ENCODE measurements at regions not wholly inside any gene's neighbourhood (a gene's known extent, or its start where the extent isn't known, plus 50 kb on each side); places are given as distances from the start of the nearest gene placed in this dataset.

DNA sequence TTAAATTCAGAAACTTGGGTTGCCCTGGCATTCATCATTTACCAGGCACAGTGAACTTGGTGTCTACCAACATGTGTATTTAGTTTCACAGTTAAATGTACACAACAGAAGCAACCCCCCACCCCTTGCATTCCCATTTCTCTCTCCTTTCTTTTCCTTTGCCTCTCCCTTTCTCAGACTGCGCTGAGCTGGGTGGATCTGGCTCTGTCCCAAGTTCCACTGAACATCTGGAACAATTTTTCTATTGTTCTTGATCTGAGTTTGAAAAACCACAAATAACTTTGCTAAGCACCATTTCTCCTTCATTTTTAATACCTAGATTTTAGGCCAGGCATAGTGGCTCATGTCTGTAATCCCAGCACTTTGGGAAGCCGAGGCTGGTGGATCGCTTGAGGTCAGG lies 242.2 kb downstream of the ABHD5 start:
- Histone ChIP-seq H3K27ac (ENCODE audit: low read depth, low read length, poor library complexity, severe bottlenecking) (no peak overlapping the region), H3F3A (ENCODE audit: insufficient read depth, low read length) (no peaks in the 10 kb centered on the region), H3K4me1 (ENCODE audit: insufficient read depth, low read length, severe bottlenecking) (no peaks in the 10 kb centered on the region), H3K79me2 (ENCODE audit: insufficient read depth, low read length) (no peaks in the 10 kb centered on the region), H3K27me3 (ENCODE audit: insufficient read depth, low read length) (no peaks in the 10 kb centered on the region), H3K9me3 (ENCODE audit: low read length) (no peaks in the 10 kb centered on the region), H3K9ac (ENCODE audit: low read length) (no peak overlapping the region), H3K4me3 (ENCODE audit: low read depth, low read length, poor library complexity, severe bottlenecking) (no peak overlapping the region), H3K4me2 (ENCODE audit: low read length) (no peak overlapping the region), H2AFZ (ENCODE audit: low read length) (no peak overlapping the region), H3K36me3 (ENCODE audit: insufficient read depth, low read length) (no peaks in the 10 kb centered on the region), H3K9me2 (ENCODE audit: low read depth, low read length) (no peaks in the 10 kb centered on the region), H4K20me1 (ENCODE audit: insufficient read depth, low read length) (no peaks in the 10 kb centered on the region)
- no peak for TF ChIP-seq EZH2 (IDR thresholded peaks at IDR 0.05; ENCODE audit: borderline replicate concordance, low read length)
- TF ChIP-seq, protein P1, sequence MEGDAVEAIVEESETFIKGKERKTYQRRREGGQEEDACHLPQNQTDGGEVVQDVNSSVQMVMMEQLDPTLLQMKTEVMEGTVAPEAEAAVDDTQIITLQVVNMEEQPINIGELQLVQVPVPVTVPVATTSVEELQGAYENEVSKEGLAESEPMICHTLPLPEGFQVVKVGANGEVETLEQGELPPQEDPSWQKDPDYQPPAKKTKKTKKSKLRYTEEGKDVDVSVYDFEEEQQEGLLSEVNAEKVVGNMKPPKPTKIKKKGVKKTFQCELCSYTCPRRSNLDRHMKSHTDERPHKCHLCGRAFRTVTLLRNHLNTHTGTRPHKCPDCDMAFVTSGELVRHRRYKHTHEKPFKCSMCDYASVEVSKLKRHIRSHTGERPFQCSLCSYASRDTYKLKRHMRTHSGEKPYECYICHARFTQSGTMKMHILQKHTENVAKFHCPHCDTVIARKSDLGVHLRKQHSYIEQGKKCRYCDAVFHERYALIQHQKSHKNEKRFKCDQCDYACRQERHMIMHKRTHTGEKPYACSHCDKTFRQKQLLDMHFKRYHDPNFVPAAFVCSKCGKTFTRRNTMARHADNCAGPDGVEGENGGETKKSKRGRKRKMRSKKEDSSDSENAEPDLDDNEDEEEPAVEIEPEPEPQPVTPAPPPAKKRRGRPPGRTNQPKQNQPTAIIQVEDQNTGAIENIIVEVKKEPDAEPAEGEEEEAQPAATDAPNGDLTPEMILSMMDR (IDR thresholded peaks at IDR 0.05; ENCODE audit: low read length): no peak

DNA sequence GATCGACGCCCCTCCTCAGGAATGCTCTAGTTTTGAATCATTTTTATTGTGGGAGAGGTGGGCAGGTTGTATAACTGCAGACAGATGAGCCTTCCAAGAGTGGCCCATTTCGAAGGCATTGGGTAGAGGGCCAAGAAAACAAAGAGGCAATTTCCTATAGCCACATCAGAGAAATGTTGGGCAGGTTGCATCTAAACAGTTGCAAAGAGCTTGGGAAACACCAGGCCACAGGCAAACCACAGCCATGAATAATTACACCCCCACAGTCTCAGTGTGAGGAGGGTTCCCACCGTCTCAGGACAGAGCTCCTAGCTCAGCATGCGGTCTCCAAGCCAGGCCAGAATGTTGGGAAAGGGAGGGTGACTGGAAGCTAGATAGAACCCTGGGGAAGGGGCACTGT lies 257.3 kb downstream of the ABHD5 start:
- H3K4me3 ChIP-seq (ENCODE audit: low read depth, low read length, poor library complexity, severe bottlenecking): no peak overlapping the region
- H3K9me3 ChIP-seq (ENCODE audit: low read length): no peaks in the 10 kb centered on the region
- H4K20me1 ChIP-seq (ENCODE audit: insufficient read depth, low read length): no peaks in the 10 kb centered on the region
- H3K4me2 ChIP-seq (ENCODE audit: low read length): no peak overlapping the region
- H3K4me1 ChIP-seq (ENCODE audit: insufficient read depth, low read length, severe bottlenecking): no peaks in the 10 kb centered on the region
- no peaks in the 10 kb centered on the region for H3K36me3 ChIP-seq (ENCODE audit: insufficient read depth, low read length)
- H3F3A ChIP-seq (ENCODE audit: insufficient read depth, low read length): no peaks in the 10 kb centered on the region
- no peak overlapping the region for H3K27ac ChIP-seq (ENCODE audit: low read depth, low read length, poor library complexity, severe bottlenecking)
- H3K27me3 ChIP-seq (ENCODE audit: insufficient read depth, low read length): peaks cover 4% of the 10 kb centered on the region; the same call in 1 of the 2 replicates
- no peak overlapping the region for H2AFZ ChIP-seq (ENCODE audit: low read length)
- H3K9ac ChIP-seq (ENCODE audit: low read length): no peak overlapping the region
- no peaks in the 10 kb centered on the region for H3K9me2 ChIP-seq (ENCODE audit: low read depth, low read length)
- TF ChIP-seq, protein P1 (IDR thresholded peaks at IDR 0.05; ENCODE audit: low read length): no peak
- no peak for TF ChIP-seq EZH2 (IDR thresholded peaks at IDR 0.05; ENCODE audit: borderline replicate concordance, low read length)
- H3K79me2 ChIP-seq (ENCODE audit: insufficient read depth, low read length): no peaks in the 10 kb centered on the region

DNA sequence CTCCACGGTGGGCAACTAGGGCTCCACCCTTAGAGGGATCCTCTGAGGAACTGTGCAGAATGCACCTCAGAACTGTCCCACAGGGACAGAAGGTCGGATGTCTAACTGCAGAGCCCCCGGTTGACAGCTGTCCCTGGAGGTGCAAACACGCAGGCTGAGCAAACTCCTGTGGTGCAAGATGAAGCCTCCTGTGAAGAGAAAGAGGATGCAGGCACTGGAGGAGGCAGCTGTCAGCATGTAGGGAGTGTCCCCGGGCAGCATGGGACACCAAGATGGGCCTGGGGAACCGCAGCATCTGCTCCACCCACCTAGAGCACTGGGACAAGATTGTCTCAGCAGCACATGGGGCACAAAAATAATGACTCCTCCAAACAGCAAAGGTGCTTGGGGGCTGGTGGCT lies 258.9 kb downstream of the ABHD5 start:
- TF ChIP-seq, protein P1 (IDR thresholded peaks at IDR 0.05; ENCODE audit: low read length): no peak
- no peak for TF ChIP-seq EZH2 (IDR thresholded peaks at IDR 0.05; ENCODE audit: borderline replicate concordance, low read length)
- H3K36me3 ChIP-seq (ENCODE audit: insufficient read depth, low read length): no peaks in the 10 kb centered on the region
- no peak overlapping the region for H2AFZ ChIP-seq (ENCODE audit: low read length)
- no peak overlapping the region for H3K4me3 ChIP-seq (ENCODE audit: low read depth, low read length, poor library complexity, severe bottlenecking)
- H3K9ac ChIP-seq (ENCODE audit: low read length): no peak overlapping the region
- H3K27ac ChIP-seq (ENCODE audit: low read depth, low read length, poor library complexity, severe bottlenecking): no peak overlapping the region
- H3K4me2 ChIP-seq (ENCODE audit: low read length): no peak overlapping the region
- peaks cover 4% of the 10 kb centered on the region; the same call in 1 of the 2 replicates for H3K27me3 ChIP-seq (ENCODE audit: insufficient read depth, low read length)
- H3K4me1 ChIP-seq (ENCODE audit: insufficient read depth, low read length, severe bottlenecking): no peaks in the 10 kb centered on the region
- H3F3A ChIP-seq (ENCODE audit: insufficient read depth, low read length): no peaks in the 10 kb centered on the region
- H4K20me1 ChIP-seq (ENCODE audit: insufficient read depth, low read length): no peaks in the 10 kb centered on the region
- H3K9me3 ChIP-seq (ENCODE audit: low read length): no peaks in the 10 kb centered on the region
- H3K9me2 ChIP-seq (ENCODE audit: low read depth, low read length): no peaks in the 10 kb centered on the region
- no peaks in the 10 kb centered on the region for H3K79me2 ChIP-seq (ENCODE audit: insufficient read depth, low read length)
